ENCODE measurements at regions not wholly inside any gene's neighbourhood (a gene's known extent, or its start where the extent isn't known, plus 50 kb on each side); places are given as distances from the start of the nearest gene placed in this dataset.

- TF ChIP-seq CTCF (conservative IDR thresholded peaks at IDR 0.05 in 1 of 2, IDR thresholded peaks at IDR 0.05 in 1 of 2; ENCODE audit: low read depth in 1 of 2, low read length in 2 of 2) (no peak), EZH2 (IDR thresholded peaks at IDR 0.05; ENCODE audit: low read length, missing control alignments) (no peak)
Measured at GRCh38 chr9:107214381-107214780, 68.7 kb upstream of the RAD23B start.
